Upper lobe of right lung (tissue), 1 donor: ENCODE measurements at regions not wholly inside any gene's neighbourhood (a gene's known extent, or its start where the extent isn't known, plus 50 kb on each side); places are given as distances from the start of the nearest gene placed in this dataset.

Experiments
- ATAC-seq: fragments of 200-7000 bp; cut with Tn5 transposase; one replicate; pipeline ENCODE4 v1.9.1; 2020; ENCODE audit warnings: mild to moderate bottlenecking, moderate library complexity
- DNase-seq: peaks from one replicate; pipeline ENCODE4 v3.0.0-alpha.2; 2020
- H3K27ac ChIP-seq: fragments of 200-600 bp; one replicate; pipeline ENCODE4 v1.8.0; 2022
- H3K27me3 ChIP-seq: fragments of 200-600 bp; one replicate; pipeline ENCODE4 v1.8.0; 2022; ENCODE audit warnings: mild to moderate bottlenecking
- H3K36me3 ChIP-seq: fragments of 200-600 bp; one replicate; pipeline ENCODE4 v1.8.0; 2022
- H3K4me1 ChIP-seq: fragments of 200-600 bp; one replicate; pipeline ENCODE4 v1.8.0; 2022
- H3K4me3 ChIP-seq: fragments of 200-600 bp; one replicate; pipeline ENCODE4 v1.8.0; 2022; ENCODE audit warnings: mild to moderate bottlenecking
- H3K9me3 ChIP-seq: fragments of 200-600 bp; one replicate; pipeline ENCODE4 v1.8.0; 2022
- CTCF ChIP-seq: fragments of 200-600 bp; IDR thresholded peaks from one replicate; pipeline ENCODE4 v1.8.0; 2022; ENCODE audit warnings: antibody characterized with exemption
- intact Hi-C: fragments of 100-400 bp; cut with DNase I; formaldehyde crosslinking; loops from one replicate; pipeline ENCODE4 v1.11.0; 2022
- donor health status: DM: no; HTN: yes; CAD: no; lungs with severe emphysema.

DNA sequence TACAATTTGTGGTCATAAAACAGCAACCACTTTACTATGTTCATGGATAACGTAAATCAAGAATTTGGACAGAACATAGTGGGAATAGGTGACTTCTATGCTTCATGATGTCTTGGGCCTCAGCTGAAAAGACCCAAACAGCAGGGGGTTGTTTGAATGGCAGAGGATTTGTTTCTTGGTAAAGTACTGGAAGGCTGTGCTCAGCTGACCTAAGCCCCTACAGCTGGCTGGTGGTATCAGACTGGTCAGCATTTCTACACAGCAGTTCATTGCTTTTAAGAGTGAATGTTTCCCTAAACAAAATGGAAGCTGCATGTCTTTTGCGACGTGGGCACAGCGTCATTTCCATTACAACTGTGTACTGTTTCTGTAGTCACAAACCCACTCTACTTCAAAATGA lies 148.5 kb upstream of the DEFB112 start:
- no peak for TF ChIP-seq CTCF
- no peaks in the 10 kb centered on the region for H3K9me3 ChIP-seq
- H3K27ac ChIP-seq: no peak overlapping the region
- no peaks in the 10 kb centered on the region for H3K36me3 ChIP-seq
- no peaks in the 10 kb centered on the region for H3K27me3 ChIP-seq
- intact Hi-C loops: no loop called here
- no peaks in the 10 kb centered on the region for H3K4me1 ChIP-seq
- DNase-seq (no peak), ATAC-seq (no peak)
- no peak overlapping the region for H3K4me3 ChIP-seq

- H3K9me3 ChIP-seq: no peaks in the 10 kb centered on the region
- H3K36me3 ChIP-seq: no peaks in the 10 kb centered on the region
- intact Hi-C loops: no loop called here
- no peak overlapping the region for H3K27ac ChIP-seq
- ATAC-seq: no peak
- TF ChIP-seq CTCF: no peak
- DNase-seq: no peak
- no peaks in the 10 kb centered on the region for H3K27me3 ChIP-seq
- H3K4me1 ChIP-seq: no peaks in the 10 kb centered on the region
- no peak overlapping the region for H3K4me3 ChIP-seq
Measured at GRCh38 chr6:50202766-50203165, 153.0 kb upstream of the DEFB112 start.

DNA sequence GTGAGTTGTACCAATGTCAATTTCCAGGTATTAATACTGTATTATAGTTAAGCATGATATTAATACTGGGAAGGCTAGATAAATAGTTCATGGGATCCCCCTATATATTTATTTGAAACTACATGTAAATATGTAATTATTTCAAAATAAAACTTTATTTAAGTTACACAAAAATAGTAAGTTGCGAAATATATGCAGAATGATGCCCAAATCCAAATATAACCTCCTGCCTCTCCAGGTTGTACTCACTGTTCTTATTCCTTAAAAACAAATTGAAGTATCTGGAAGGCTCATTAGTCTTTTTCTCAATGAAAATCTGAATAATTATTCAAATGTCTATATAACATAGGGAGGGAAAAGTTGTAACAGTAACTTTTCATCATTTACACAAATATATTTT lies 161.9 kb upstream of the DEFB112 start:
- no peak for ATAC-seq
- Histone ChIP-seq H3K27ac (no peak overlapping the region), H3K36me3 (no peaks in the 10 kb centered on the region), H3K27me3 (no peaks in the 10 kb centered on the region), H3K9me3 (no peaks in the 10 kb centered on the region), H3K4me1 (no peaks in the 10 kb centered on the region), H3K4me3 (no peak overlapping the region)
- no peak for TF ChIP-seq CTCF
- intact Hi-C loops: no loop called here
- no peak for DNase-seq

DNA sequence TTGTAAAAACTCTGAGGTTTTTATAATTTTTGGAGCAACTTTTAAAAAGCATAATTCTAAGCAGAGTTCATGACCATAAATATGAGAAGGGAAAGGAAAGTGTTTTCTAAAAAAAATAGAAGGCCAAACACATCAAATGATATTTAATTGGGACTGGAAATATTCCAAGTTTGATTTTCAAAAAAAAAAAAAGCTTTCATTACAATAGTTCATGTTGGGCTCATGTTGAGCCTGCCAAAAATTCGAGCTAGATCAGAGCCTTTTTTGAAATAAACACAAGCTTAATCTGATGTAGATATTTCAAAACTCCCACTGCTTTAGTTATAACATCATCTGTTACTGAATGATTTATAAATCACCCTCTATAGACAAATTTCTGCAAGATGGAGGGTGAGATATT lies 163.4 kb upstream of the DEFB112 start:
- no peaks in the 10 kb centered on the region for H3K27me3 ChIP-seq

GRCh38 chr6:50214937-50215336 lies 165.2 kb upstream of the DEFB112 start:
- Histone ChIP-seq H3K4me3 (no peak overlapping the region), H3K9me3 (no peaks in the 10 kb centered on the region), H3K27ac (no peak overlapping the region), H3K4me1 (no peaks in the 10 kb centered on the region), H3K27me3 (no peaks in the 10 kb centered on the region), H3K36me3 (no peaks in the 10 kb centered on the region)
- intact Hi-C loops: no loop called here
- DNase-seq (no peak), ATAC-seq (no peak)
- no peak for TF ChIP-seq CTCF

More for the DNA sequence above, 163.4 kb upstream of the DEFB112 start:
- Histone ChIP-seq H3K4me3 (no peak overlapping the region), H3K4me1 (no peaks in the 10 kb centered on the region), H3K36me3 (no peaks in the 10 kb centered on the region), H3K27ac (no peak overlapping the region), H3K9me3 (no peaks in the 10 kb centered on the region)
- DNase-seq: no peak
- no peak for TF ChIP-seq CTCF
- intact Hi-C loops: no loop called here
- ATAC-seq: no peak

- intact Hi-C loops: no loop called here
- TF ChIP-seq CTCF: no peak
- Histone ChIP-seq H3K27me3 (no peaks in the 10 kb centered on the region), H3K9me3 (no peaks in the 10 kb centered on the region), H3K27ac (no peak overlapping the region), H3K4me1 (no peaks in the 10 kb centered on the region), H3K36me3 (no peaks in the 10 kb centered on the region), H3K4me3 (no peak overlapping the region)
- no peak for ATAC-seq
- no peak for DNase-seq
Measured at GRCh38 chr6:50217841-50218240, 168.1 kb upstream of the DEFB112 start.
